ENCODE measurements at regions not wholly inside any gene's neighbourhood (a gene's known extent, or its start where the extent isn't known, plus 50 kb on each side); places are given as distances from the start of the nearest gene placed in this dataset.

DNA sequence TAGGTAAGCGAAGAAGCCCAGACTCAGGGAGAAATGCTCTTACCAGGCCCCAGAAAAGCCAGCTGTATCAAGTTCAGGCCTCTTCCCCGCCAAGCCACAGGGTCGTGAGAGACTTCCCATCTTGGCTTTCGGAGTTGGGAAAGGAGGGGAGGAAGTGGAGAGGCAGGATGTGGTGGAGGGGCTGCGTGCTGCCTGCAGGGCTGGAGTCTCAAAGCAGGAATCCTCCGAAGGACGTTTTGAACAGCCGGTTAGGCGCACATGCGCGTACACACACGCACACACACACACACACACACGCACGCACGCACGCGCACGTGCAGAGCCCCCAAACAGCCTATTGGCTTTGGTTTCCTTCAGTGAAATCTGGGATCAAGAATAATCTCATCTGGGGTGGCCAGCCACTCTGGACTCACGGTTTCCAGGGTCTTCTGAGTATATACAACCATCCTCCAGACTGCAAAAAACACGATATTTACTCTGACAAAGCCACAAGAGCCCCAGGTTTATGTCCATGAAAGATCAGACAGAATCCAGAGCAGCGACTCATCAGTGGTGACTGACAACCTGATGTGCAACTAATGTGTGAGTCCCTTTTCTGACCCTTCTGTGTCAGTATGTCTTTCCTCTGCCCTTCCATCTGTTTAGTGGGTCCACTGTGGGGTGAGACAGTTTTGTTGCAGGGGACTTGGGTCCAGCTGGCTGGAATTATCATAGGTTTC, 115.0 kb upstream of the ZNF438 start:
- no peak for DNase-seq

DNA sequence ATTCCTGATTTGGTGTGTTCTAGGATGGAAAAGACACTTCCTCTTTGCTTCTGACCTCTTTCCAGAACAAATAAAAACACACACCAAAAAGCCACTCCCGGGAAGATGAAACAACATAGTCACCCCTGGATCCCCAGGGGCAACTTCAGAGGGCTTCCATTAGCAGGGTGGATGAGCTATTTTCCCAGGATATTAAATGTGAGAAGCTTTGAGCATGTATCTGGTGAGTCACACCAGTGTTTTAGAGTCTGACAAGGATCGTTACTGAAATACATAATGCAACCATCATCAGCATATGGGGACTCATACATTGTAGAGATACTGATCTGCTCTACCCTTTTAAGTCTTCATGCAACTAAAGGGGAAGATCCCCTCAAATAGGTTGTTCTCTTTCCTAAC, 115.5 kb upstream of the ZNF438 start:
- DNase-seq, result no peak

DNA sequence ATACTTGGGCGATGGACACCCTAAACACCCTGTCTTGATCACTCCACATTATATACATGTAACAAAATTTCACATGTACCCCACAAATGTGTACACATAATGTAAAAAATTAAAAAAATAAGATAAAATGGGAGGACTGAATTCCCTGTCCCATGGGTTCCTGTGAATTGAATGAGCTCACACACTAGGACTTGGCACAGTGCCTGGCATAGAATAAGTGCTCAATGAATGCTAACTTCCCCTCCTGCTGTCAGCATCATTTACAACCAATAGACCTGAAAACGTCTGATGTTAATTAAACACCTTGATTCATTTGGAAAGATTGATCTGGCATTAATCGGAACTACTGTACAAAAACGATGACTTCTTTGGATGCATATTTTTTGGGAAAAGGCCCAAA, 117.3 kb upstream of the ZNF438 start:
- no peak for DNase-seq

DNA sequence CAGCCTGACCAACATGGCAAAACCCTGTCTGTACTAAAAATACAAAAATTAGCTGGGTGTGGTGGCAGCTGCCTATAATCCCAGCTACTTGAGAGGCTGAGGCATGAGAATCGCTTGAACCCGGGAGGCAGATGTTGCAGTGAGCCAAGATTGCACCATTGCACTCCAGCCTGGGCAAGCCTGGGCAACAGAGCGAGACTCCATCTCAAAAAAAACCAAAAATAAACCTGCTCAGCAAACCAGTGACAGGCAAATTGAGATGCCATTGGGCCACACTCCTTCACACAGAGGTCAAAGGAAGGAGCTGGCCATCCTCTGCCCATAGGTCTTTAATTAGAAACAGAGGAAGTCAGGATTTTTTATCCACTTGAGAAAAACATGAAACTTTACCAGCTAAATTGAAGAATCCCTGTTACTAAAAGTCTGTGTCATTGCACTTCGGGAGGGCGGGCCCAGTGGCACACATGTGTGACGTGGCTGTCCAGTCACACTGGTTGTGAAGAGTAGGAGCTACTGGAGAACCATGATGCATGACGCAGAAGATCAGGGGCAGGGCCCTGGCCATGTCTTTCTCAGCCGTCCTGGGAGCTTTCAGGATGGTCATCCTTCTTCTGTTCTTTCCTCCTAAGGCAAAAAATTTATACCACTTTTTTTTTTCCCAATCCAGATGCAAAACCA, 118.3 kb upstream of the ZNF438 start:
- no peak for DNase-seq

DNA sequence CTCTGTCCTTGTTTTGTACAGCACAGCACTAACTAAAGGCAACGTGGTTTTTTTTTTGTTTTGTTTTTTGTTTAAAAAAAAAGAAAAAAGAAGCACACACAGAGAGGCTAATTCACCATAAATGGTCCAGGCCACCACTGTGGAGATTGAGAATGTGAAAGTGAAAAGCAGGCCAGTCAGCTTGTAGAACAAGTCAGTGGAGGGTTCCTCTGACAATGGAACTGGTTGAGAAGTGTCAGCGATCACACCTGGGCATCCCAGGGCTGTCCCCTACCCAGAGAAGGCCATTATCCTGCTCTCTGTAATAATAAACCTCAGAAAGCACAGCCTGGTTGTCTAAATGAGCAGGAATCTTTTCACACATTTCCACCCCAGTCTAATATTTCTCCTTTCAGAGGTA, 119.6 kb upstream of the ZNF438 start:
- no peak for DNase-seq

DNA sequence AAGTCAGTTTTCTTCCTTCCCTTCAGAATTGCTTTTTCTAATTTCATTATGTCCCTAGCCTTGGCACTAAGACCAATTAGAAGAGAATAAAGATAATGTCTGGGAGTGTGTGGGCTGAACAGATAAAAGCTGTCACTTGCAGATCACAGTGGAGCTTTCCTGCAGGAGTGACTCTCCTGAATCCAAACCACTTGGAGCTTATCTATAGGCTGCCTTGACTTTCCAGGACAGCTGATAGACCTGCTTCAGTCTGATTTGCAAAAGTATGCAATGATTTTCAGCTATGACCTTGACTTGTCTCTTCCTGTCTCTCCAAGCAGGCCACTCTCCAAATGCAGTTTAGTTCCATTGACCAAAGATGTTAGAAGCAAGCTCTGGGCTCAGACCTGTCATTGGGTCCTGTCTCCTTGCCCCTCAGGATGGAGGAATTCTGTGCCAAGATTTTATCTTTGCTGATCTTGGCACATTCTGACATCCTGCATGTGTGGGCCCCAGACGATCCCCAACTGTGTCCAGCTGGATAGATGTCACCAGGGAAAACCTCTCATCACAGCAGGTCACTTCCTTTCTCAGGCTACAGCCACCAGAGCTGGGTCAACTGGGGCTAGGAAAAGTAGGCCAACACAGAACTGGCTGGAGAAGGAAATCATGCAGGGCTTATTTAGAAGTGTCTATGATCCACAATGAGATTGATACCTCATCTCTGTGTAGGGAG, 120.9 kb upstream of the ZNF438 start:
- DNase-seq, result no peak

DNA sequence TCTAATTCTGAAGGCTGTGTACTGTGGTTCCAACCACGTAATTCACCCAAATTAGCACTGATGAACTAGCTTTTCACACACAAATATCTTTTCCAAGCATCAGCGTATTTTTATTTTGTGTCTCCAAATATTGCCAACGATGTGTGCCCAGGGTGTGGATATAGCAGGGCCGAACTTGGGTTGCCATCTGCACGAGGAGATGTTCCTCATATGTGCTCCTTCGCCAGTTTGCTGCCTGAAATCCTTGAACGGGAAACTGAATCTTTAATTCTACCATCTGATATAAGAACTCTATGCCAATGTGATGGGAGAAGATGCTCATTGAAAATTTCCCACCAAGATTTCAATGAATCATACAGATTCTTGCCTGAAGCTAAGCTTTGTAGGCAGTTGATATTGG, 121.5 kb upstream of the ZNF438 start:
- DNase-seq, result no peak

DNA sequence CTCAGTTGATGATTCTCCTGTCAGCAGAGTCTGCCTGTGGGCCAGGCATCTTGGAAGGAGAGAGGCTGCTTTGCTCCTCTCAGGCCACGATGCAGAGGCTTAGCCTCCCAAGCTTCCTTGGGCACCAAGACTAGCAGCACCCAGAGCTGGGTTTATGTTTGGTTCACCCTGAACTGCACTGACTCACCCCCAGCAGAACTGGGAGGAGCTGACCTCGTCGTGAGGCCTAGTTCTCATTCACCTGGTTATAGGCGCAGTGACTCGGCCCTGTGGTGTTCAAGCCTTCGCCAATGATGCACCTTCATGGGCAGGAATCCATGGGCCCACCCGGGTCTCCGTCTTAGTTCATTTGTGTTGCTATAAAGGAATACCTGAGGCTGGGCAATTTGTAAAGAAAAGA, 122.0 kb upstream of the ZNF438 start:
- DNase-seq, result no peak

DNA sequence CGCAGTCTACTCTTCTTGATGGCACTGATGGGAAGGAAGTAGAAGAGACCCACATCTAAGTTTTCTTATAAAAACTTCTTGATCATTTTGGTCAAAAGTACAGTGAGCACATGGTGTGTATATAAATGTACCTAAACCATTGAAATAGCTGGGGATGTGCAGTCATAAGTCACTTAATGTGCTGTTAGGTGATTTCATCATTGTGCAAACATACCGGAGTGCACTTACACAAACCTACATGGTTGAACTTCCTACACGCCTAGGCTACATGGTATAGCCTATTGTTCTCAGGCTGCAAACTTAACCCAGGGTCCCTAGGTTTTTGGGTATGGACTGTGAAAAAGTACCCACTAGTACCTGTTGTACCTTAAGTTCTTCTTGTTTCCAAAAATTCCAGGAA, 123.3 kb upstream of the ZNF438 start:
- DNase-seq, result no peak

DNA sequence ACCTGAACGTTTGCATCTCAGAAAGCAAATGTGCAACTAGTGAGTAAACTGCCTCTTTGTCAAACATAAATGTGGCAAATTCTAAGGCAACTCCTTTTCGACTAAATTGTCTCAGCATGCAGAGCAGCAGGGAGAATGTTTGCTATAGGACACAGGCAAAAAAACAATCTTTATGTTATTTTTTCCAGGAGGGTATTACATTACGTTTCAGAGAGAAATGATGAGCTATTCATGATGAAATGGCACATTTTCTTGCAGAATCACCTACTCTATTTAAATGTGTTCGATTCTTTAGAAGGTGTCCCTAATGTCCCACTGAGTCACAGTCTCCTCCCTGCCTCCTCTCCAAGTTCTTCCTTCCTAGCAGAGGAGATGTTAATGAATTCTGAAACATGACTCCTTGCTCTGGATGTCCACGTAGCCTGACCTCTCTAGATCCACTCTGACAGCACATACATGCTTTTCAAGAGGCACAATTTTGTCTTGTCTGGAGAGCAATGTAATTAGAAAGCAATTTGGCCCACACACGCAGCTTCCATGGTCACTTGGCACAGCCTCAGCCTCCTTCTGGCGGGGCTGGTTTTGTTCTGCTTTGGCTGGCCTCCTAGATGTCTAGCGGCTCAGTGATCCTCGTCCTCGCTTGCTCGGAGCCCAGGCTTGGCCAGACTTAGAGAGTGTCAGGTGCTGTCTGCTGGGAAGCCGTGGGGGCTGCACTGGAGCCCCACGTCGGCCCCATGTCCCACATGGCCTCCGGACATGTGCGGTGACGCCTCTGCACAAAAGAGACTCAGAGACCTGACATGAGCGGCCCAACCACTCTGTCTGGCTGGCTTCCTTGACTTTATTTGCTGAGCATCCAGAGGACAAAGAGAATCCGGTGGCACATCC, 125.7 kb upstream of the ZNF438 start:
- DNase-seq, result no peak

DNA sequence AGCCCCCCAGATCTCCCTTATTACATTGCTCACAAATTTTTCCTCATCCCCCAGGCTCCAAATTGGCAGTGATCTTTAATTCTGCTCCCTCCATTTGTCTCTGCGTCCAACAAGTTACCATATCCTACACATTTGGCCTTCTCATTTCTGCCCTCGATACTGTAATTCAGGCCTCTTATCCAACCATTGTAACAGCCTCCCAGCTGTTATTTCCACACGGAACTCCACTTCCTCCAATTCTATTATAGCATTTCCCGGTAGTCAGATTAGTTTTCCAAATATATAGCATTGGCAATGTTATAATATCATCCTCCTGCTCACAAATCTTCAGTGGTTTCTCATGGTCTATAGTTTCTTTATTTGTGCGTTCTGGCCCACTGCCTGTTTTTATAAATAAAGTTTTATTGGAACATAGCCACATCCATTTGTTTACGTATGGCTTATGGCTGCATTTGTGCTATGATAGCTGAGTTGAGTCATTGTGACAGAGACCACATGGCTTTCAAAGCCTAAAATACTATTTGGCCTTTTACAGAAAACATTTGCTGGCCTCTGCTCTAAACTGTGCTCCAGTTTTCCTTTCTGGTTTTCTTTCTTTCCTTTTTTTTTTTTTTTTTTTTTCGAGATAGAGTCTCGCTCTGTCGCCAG, 126.5 kb upstream of the ZNF438 start:
- no peak for DNase-seq

DNA sequence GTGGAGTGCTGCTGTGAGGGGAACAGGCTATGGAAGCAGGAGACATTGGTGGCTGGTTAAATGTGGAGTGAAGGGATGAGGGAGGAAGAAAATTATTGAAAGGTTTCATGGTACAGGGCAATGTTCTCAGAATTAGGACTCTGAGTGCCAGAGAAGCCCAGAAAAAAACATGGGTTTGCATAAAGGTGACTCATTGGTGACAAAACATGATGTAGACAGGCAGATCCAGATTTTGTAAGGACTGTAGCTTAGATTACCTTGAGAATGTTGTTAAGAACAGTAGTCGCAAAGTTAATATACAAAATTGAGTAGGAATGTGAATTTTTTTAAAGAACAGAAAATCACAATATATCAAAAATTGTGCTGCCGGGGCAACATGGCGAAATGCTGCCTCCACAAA, 134.9 kb upstream of the ZNF438 start:
- DNase-seq, result no peak

DNA sequence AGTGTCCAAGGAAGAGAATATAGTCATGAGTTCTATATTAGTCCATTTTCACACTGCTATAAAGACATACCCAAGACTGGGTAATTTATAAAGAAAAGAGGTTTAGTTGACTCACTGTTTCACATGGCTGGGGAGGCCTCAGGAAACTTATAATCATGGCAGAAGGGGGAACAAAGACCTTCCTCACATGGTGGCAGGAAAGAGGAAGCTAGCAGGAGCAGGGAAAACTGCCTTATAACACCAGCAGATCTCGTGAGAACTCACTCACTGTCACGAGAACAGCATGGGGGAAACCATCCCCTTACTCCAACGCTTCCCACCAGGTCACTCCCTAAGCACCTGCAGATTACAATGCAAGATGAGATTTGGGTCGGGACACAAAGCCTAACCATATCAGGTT, 139.0 kb upstream of the ZNF438 start:
- no peak for DNase-seq

DNA sequence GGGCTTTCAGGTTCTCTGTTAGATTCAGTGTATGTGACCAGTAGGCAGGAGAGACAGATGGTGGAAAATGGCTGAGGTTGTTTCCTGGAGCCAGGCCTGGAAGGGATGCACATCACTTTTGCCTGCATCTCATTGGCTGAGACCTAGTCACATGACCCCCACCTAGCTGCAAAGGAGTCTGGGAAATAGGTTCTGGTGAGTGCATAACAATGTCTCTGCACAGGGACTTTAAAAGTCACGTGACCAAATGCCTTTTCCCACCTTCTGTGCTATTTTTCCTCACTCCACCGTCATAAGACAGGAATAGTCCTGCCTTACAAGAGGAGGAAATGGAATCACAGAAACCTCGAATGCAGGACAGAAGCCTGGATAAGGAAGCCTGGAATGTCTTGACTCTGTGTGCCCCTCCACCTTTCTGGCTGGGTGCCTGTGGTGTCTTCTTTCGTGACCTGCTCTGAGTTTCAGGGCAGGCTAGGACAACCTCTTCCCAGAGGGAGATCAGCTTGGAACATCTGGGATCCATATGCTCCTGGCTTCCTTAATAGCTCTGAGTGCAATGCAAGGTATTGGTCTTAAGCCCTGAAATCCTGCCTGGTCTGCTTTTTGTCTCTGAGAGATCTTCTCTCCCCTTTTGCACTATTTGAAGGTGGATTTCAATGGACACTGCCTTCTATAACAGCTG, 139.9 kb upstream of the ZNF438 start:
- no peak for DNase-seq

DNA sequence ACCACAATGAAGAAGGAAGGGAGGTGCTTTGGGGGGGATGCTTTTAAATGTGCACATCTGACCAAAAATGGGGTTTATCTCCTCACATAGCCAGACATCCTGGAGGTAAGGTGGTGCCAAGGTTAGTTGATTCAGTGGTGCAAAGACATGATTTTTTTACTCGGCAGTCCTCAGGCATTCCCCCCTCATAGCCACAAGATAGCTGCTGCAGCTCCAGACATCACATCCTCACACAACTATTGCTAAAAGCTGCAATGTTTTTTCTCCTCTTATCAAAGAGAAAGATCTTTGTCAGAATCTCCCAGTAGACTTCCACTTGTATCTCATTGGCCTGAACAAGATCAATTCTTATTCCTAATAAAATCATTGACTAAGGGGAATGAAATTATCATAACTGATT, 141.3 kb upstream of the ZNF438 start:
- DNase-seq, result no peak

DNA sequence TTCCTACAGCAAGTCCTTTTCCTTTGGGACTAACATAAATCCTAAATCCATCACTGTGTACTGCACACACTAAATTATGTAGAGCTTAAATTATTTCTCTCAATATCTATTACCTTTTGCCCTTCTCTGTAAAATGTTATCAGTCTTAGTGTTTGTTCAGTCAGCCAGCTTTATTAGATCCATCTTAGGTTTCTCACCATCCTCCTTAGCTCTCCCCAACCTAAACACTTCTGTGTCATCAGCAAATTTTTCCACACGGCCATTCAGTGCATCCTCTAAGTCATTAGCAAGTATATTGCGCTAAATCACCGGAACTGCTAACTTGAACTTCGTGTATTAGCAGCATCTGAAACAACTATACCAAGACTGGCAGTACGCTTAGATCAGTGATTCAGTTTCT, 142.1 kb upstream of the ZNF438 start:
- DNase-seq, result no peak

DNA sequence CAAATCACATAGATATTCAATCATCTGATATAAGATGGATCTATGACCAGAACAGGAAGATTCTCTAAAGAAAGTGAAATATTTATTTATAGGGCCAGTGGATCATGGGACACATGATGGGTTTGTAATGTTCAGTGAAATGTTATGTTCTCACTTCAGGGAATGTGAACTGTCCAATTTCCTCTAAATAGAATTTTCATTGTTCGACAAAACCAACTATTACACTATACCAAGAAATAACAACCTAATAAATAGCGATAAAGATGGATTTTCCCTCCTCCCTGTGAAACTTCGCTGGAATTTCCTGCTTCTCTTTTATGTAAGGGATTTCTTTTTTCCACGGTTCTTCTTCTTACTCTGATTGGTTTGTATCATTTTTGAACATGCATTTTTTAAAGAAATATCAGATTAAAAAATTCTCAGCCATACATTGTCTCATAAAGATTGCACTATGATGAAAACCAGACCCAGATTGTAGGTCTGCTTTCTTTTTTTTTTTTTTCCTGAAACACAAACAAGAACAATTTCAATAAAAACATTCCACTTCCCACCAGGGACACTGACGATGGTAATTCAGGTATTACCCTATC, 139.8 kb upstream of the ZEB1 start:
- no peak for DNase-seq

DNA sequence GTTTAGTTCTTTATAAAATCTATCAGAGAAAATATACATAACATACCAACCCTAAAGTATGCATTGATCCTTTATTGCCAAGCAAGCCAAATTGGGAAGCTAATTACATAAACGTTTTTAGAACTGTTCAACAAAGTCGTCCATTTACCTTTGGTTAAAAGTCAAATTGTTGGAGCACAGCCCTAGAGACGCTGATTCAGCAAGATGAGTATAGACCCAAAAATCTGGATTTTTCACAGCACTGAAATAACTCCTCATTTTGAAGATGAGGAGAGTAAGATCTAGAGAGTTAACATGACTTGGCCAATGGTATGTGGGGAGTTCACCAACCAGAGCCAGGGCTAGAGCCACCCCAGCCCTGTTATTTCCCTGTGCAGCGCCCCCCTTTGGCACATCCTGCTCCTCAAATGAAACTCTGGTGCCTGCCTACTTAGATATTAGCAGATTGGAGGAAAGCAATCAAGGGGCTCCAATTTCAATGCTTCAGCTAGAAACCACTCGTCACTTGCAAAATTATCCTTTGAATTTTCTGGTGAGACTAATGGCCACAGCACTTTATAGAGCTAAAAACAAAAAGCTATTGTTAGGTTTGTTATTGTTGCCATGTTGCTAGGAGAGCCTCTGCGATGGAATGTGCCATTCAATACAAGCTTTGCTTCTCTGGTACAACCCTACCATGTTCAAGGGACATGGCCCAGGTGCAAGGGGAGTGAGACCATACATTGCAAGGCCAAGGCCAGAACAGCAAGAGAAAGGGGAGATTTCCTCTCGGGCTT, 132.6 kb upstream of the ZEB1 start:
- no peak for DNase-seq

DNA sequence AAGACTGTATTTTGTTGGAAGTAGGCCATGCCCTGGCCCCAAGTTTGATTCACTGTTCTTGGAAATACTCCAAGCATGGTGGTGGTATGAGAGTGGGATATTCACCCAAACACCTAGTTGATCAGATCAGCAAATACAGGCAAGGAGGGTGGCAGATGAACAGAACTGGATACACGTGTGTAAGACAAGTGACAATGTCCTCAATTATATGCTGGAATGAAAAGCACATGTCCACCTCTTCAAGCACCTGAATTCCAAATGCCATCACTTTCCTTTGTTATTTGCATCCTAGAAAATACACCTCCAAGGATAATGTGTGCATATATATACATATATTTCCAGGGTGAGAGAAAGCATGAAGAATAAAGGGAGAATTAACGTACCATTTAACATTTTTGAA, 131.8 kb upstream of the ZEB1 start:
- DNase-seq, result no peak

DNA sequence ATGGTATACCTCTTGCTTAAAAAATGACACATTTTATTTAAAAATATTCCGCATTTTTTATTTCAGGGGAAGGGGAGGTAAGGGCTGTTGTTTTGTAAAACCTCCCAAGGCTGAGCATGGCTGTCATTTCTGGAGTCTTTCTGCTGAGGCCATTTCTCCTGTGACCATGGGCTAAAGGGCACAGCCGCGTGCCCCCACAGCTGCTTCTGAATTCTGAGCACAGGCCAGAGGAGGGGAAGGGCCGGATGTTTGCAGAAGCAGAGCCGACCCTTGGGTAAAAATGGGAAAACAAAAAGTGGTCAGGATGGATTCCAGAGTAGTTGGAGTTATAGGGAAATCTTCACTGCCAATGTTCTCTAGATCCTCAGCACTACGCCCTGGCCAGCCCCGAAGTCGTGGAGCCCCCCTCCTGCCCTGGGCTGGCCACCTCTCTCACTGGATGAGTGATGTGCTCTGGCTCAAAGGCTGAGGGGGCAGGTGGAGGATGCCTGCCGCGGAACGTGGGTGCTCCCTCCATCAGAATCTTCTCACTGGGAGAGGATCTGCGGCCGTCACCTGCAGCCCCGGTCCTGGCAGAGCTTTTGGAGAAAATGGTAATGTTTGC, 131.3 kb upstream of the ZEB1 start:
- DNase-seq, result no peak

All from activated CD4-positive, CD25-positive, alpha-beta regulatory T cell (primary cell).